Kidney (tissue), 13 donors: ENCODE measurements at regions not wholly inside any gene's neighbourhood (a gene's known extent, or its start where the extent isn't known, plus 50 kb on each side); places are given as distances from the start of the nearest gene placed in this dataset.

Experiments
- DNase-seq, 5 donors: peaks; one replicate each; pipeline ENCODE4 v3.0.0-alpha.2; 2013 to 2020
- FAIRE-seq: peaks from 2 replicates; lab custom pipeline; 2012; peaks lifted over from hg19 to GRCh38; lab: Jason Lieb, UNC
- H3K27ac ChIP-seq, 2 donors: one replicate each; pipeline ENCODE4 v1.7.0; 2013; ENCODE audit warnings: low read depth in 2 of 2, low read length in 2 of 2, inconsistent platforms in 1 of 2
- H3K27me3 ChIP-seq: one replicate; pipeline ENCODE4 v1.7.1; 2013; ENCODE audit warnings: low read length, inconsistent platforms; ENCODE audit not compliant: control insufficient read depth, insufficient read depth
- H3K36me3 ChIP-seq, 3 donors: one replicate each; pipeline versions ENCODE4 v1.7.0 to v1.7.1; 2013; ENCODE audit warnings: low read length in 3 of 3, control low read depth in 1 of 3, inconsistent platforms in 1 of 3; ENCODE audit not compliant: insufficient read depth in 3 of 3, control insufficient read depth in 2 of 3
- H3K4me1 ChIP-seq, 3 donors: one replicate each; pipeline versions ENCODE4 v1.7.0 to v1.7.1; 2013; ENCODE audit warnings: low read length in 3 of 3, inconsistent platforms in 1 of 3, low read depth in 1 of 3; ENCODE audit not compliant: control insufficient read depth in 2 of 3, insufficient read depth in 2 of 3
- H3K4me3 ChIP-seq, 3 donors: one replicate each; pipeline versions ENCODE4 v1.7.0 to v1.8.1; 2013; ENCODE audit warnings: low read length in 3 of 3, control low read depth in 1 of 3, inconsistent platforms in 1 of 3
- H3K9ac ChIP-seq, 3 donors: one replicate each; pipeline versions ENCODE4 v1.7.0 to v1.7.1; 2013; ENCODE audit warnings: low read length in 3 of 3, control low read depth in 1 of 3, inconsistent platforms in 1 of 3
- H3K9me3 ChIP-seq, 3 donors: one replicate each; pipeline versions ENCODE4 v1.7.0 to v1.7.1; 2013; ENCODE audit warnings: low read length in 3 of 3, control low read depth in 1 of 3, inconsistent platforms in 1 of 3; ENCODE audit not compliant: control insufficient read depth in 2 of 3, insufficient read depth in 1 of 3
- intact Hi-C: fragments of 100-400 bp; cut with DNase I; formaldehyde crosslinking; loops from one replicate; pipeline ENCODE4 v1.11.1; 2022
- TF ChIP-seq, protein P1 (sequence below): IDR thresholded peaks from 3 replicates; pipeline ENCODE4 v1.5.1; 2012; ENCODE audit warnings: mild to moderate bottlenecking, moderate library complexity, borderline replicate concordance; ENCODE audit not compliant: insufficient read depth; ENCODE audit errors: extremely low read depth
- donor health status: control.
- donor health status: control.
- donor health status: control.
- donor health status: control.
- donor health status: control.
- donor health status: DM: yes; HTN: yes; CAD: no.
- donor health status: Normal renal cell carcinoma (clear cell type).

DNA sequence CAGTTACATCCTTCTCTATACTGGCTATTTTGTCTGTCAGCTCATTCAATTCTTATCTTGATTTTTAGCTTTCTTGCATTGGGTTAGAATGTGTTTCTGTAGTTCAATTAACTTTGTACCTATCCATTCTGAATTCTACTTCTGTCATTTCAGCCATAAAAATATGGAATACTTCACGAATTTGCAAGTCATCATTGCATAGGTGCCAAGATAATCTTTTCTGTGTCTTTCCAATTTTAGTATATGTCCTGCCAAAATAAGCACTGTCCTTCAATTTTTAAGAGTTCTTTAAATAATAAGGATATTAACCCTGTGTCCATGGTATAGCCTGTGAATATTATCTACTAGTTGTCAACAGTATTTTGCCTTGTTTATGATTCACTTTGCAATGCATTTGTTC, 665.7 kb upstream of the MDGA2 start:
- Histone ChIP-seq H3K27ac (no peak overlapping the region), H3K4me3 (no peak overlapping the region), H3K9me3 (no peaks in the 10 kb centered on the region), H3K27me3 (no peaks in the 10 kb centered on the region), H3K4me1 (no peaks in the 10 kb centered on the region), H3K9ac (no peak overlapping the region), H3K36me3 (no peaks in the 10 kb centered on the region)
- no peak for DNase-seq
- intact Hi-C loops = no loop called here
- FAIRE-seq = no peak
- TF ChIP-seq, protein P1, sequence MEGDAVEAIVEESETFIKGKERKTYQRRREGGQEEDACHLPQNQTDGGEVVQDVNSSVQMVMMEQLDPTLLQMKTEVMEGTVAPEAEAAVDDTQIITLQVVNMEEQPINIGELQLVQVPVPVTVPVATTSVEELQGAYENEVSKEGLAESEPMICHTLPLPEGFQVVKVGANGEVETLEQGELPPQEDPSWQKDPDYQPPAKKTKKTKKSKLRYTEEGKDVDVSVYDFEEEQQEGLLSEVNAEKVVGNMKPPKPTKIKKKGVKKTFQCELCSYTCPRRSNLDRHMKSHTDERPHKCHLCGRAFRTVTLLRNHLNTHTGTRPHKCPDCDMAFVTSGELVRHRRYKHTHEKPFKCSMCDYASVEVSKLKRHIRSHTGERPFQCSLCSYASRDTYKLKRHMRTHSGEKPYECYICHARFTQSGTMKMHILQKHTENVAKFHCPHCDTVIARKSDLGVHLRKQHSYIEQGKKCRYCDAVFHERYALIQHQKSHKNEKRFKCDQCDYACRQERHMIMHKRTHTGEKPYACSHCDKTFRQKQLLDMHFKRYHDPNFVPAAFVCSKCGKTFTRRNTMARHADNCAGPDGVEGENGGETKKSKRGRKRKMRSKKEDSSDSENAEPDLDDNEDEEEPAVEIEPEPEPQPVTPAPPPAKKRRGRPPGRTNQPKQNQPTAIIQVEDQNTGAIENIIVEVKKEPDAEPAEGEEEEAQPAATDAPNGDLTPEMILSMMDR = no peak

DNA sequence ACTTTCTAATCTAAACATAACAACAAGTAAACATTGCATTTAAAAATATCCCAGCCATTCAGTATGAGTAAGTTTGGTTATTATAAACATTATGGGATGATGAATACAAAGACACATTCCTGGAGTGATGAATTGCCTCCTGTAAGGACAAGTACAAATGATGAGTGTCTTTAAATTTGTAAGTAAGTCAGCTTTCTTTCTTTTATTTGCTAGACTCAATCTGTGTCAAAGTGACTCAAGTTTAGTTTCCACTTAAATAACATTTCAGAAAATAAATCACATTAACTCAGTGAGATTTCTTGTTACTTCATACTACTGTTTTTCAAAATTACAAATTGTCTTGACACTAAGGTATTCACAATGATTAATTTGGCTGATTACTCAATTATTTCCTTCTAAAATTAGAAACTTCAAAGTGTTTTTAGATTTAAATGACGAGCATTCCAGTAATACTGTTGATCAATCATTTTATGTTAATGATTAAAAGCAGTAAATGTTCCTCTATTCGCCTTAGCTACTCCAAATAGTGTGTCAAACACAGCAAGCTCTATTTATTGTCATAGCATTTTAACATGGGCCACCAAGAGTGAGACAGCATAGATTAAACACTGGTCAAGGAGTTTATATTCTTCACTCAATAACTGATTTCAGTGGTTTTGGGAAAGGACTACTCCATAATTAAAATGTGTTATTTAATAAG, 658.0 kb upstream of the MDGA2 start:
- Histone ChIP-seq H3K27ac (no peak overlapping the region), H3K4me3 (no peak overlapping the region), H3K27me3 (no peaks in the 10 kb centered on the region), H3K36me3 (no peaks in the 10 kb centered on the region), H3K4me1 (no peaks in the 10 kb centered on the region), H3K9ac (no peak overlapping the region), H3K9me3 (no peaks in the 10 kb centered on the region)
- intact Hi-C loops = no loop called here
- FAIRE-seq = no peak
- DNase-seq = no peak
- TF ChIP-seq, protein P1 = no peak

DNA sequence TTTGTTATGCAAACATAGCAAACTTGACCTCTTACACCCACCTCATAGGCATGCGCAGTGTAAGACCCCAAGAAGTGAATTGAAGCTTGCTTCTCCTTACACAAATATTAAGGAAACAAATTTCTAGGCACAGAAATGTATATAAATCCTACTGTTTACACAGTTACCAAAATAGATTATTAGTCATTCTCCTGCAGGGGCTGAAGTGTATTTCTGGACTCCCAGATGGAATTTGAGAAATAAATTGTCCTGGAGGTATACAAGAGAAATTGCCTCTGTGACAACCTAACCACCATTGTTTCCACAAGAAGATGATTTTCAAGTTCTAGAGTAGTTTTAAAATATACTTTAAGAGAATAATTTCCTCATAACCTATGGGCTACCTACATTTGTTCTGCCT, 656.0 kb upstream of the MDGA2 start:
- H3K9ac ChIP-seq = no peak overlapping the region
- FAIRE-seq = no peak

More for the DNA sequence above, 656.0 kb upstream of the MDGA2 start:
- Histone ChIP-seq H3K27ac (no peak overlapping the region), H3K9me3 (no peaks in the 10 kb centered on the region), H3K4me3 (no peak overlapping the region), H3K36me3 (no peaks in the 10 kb centered on the region), H3K4me1 (no peaks in the 10 kb centered on the region), H3K27me3 (no peaks in the 10 kb centered on the region)
- TF ChIP-seq, protein P1 = no peak
- DNase-seq = no peak
- intact Hi-C loops = no loop called here
